ENCODE measurements at regions not wholly inside any gene's neighbourhood (a gene's known extent, or its start where the extent isn't known, plus 50 kb on each side); places are given as distances from the start of the nearest gene placed in this dataset.
A peak's percentile ranks its signal among the peaks of the same experiment; 100 is the strongest.
"Not testable (repeated sequence)": the region's sequence is repeated elsewhere in the genome, so short reads cannot be mapped to it uniquely, and the experiment has no call there.

DNA sequence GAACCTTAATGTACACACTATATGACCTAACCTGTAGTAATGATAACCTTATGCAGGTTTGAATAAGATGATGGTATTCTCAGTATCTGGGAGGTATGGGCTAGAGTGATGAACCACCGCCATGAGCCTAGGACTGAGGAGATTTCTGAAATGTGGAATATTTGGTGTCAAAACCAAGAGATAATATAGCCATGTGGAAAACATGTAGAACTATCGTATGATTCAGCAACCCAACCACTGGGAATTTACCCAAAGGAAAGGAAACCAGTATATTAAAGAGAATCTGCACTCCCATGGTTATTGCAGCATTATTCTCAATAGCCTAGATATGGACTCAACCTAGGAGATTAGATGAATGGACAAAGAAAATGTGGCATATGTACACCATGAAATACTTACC, 271.7 kb upstream of the BTG1 start:
- no peak for DNase-seq

DNA sequence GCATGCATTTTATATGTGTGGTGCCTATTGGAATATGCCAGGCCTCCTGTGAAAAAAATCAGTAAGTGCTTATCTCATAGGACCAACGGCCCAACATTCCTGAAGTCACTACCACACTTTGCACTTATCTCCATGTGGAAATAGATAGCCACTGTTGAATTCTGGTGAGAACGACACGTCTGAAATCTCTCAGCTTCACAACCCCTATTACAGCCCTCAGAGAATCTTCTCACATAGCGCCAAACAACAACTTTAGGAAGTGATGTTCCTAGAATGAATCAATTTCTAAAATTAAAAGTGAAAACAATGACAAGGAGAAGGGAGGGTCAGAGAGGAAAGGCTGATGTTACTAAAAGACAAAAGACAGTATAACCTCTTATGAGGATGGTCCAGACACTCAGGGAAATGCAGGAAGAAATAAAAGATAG, 270.8 kb upstream of the BTG1 start:
- no peak for DNase-seq

DNA sequence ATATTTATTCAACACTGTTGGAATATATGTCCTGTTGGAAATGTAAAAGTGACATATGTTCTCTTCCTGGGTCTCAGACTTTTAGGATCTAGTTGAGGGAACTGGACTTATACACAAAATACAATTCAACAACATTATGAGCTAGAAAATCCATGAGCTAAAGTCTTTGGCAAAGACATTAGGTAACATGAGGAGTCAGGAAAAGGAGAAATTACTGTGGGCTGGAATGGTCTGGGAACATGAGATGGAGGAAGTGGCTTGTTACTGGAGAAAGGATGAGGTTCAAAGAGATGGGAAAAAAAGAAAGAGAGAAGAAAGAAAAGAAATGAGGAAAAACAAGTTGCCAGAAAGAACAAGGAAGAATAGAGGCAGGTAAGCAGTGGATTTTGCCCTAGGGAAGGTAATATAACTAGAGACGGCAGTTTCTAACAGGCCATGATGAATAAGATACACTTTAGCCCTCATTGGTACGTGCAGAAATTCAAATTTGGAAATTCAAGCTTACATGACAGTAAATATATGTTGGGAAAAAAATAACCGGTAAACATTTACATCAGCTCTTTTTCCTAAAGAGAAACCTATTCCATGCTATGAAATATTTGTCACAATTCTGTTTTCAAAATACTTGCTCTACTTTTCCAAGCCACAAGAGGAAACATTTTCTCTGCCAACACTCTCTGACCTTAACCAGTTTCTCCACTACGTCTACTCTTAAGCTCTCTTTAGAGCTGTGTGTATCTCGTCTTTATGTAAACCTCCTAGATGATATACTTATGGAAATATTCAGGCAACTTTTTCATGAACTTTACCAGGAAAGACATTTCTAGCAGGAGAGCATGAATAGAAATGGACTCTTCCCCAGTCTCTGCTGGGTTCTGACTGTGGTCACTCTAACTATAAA, 268.8 kb upstream of the BTG1 start:
- no peak for DNase-seq

DNA sequence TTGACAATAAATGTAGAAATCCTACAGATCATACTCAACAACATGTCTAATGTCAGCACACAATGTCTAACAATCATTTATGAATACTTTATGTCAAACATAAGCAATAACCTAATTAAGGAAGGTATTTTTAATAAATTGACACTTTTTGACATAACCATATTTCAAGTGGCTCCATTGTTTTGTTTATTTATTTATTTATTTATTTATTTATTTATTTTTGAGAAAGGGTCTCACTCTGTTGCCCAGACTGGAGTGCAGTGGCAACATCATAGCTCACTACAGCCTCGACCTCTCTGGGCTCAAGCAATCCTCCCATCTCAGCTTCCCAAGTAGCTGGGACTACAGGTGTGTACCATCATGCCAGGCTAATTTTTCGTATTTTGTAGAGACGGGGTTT, 267.6 kb upstream of the BTG1 start:
- no peak for DNase-seq

DNA sequence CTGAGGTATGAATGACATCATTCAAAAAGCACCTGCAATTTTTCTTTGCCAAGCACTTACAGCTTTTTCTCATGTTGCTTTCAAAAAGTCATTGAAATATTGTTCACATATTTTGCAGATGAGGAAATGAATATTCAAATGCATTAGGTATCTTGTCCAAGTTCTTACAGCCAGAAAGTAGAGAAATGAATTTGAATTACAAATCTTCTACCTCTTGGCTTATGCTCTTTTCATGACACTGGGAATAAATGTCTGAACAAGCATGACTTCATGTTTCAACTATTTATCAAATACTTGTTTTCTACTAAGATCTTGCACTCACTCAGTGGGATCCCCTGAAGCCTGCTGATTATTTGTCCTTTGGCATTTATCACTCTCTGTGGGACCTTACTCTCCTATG, 267.2 kb upstream of the BTG1 start:
- no peak for DNase-seq

DNA sequence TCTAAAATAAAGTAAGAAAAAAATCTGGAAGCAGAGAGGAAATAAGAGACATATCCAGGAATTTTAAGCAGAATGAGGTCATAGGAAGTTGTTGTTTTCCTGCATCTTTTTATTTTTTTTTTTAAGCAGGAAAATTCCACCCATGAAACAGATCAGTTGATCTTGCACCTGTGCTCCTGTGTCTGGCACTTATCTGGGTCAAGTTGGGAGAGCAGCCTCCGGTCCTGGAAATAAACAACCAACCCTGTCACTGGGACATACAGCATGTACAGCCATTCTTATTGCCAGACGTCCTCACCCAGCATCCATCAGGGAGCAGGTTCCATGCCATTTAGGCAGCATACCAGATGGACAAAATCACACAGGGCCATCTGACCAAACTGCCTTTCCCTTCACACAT, 266.0 kb upstream of the BTG1 start:
- no peak for DNase-seq

DNA sequence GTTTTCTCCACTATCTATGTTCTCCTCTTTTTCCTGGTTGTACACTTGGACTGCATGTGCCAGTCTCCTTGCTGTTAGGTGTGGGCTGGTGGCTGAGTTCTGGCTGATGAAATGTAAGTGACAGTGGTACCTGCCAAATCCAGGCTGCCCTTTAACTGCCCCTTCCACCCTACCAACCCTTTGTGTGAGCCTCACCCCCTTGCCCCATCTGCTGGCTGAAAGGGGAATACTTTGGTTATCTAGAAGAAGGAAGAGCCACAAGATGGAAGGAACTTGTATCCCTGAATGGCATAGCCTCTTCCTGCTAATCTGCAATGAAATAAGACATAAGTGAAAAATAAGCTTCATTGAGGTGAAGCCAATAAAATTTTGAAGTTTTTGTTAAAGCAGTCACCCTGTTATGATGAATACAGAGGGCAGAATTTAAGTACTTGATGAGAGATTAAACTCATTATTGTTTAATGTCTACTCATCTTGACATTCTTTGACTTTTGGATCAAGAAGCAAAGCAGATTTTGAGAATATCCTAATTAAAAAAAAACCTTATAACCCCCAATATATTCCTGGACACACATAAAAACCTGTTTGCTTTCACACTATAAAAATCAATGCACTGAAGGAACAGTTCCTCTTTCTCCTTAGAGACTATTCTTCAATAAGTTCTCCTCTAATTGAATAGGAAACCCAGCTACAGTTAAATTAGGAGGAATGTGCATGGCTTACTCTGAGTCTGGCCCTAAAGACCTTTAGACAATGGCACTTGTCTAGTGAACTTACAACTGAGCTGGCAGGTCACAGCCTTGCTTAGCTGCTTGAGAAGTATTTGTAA, 262.6 kb upstream of the BTG1 start:
- DNase-seq = peak; percentile 33

DNA sequence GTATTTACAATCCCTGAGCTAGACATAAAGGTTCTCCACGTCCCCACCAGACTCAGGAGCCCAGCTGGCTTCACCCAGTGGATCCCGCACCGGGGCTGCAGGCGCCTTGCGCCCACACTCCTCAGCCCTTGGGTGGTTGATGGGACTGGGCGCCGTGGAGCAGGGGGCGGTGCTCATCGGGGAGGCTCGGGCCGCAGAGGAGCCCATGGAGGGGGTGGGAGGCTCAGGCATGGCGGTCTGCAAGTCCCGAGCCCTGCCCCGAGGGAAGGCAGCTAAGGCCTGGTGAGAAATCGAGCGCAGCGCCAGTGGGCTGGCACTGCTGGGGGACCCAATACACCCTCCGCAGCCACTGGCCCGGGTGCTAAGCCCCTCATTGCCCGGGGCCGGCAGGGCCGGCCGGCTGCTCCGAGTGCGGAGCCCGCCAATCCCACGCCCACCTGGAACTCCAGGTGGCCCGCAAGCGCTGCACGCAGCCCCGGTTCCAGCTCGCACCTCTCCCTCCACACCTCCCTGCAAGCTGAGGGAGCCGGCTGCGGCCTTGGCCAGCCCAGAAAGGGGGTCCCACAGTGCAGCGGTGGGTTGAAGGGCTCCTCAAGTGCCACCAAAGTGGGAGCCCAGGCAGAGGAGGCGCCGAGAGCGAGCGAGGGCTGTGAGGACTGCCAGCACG, 260.9 kb upstream of the BTG1 start:
- DNase-seq = not testable (repeated sequence)

DNA sequence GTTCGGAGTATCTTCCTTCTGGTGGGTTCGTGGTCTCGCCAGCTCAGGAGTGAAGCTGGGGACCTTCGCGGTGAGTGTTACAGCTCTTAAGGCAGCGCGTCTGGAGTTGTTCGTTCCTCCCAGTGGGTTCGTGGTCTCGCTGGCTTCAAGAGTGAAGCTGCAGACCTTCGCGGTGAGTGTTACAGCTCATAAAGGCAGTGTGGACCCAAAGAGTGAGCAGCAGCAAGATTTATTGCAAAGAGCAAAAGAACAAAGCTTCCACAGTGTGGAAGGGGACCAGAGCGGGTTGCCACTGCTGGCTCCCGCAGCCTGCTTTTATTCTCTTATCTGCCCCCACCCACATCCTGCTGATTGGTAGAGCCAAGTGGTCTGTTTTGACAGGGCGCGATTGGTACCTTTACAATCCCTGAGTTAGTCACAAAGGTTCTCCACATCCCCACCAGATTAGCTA, 260.2 kb upstream of the BTG1 start:
- peak; percentile 24 for DNase-seq

DNA sequence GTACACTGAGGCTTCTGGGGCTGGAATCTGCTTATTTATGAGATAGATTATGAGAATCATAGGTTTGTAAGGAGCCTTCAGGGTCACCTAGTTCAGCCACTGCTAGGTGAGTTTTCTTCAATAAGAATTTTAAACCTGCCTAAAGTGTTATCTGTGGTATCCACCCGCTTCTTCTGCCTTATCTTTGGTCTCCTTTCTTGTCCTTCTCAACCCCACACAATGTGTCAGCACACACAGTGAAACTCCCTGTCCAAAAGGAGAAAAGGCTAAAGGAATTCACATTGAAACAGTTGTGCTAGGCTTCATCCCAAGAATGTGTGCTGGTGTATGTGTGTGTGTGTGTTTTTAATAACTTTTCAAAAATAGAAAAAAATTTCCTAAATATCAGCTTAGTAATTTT, 259.3 kb upstream of the BTG1 start:
- no peak for DNase-seq

DNA sequence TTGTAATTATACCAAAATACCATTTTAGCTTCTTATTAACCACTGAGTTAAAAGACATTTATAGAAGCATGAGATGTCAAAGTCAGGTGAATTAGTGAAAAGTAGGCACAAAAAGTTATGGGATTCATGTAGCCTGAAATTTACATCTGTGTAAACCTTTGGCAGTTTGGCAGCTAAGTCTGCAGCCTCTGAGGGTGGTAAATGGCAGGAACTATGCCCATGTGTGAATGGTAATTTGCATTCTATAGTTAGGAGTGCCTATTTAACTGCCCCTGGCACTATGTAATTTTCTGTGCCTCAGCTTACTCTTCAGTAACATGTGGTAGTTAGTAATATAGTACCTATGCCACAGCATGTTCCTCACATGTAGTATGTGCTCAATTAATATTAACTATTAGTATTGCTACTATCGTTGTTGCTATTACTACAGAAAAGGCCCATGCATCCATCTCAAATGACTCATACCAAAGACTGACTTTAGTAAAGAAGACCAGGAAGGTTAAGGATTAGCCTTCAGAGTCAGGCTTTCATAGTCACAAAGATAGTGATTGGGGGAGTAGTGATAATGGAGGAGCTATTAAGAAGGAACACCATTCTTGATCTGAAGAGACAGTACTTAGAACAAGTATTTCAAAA, 258.7 kb upstream of the BTG1 start:
- no peak for DNase-seq

DNA sequence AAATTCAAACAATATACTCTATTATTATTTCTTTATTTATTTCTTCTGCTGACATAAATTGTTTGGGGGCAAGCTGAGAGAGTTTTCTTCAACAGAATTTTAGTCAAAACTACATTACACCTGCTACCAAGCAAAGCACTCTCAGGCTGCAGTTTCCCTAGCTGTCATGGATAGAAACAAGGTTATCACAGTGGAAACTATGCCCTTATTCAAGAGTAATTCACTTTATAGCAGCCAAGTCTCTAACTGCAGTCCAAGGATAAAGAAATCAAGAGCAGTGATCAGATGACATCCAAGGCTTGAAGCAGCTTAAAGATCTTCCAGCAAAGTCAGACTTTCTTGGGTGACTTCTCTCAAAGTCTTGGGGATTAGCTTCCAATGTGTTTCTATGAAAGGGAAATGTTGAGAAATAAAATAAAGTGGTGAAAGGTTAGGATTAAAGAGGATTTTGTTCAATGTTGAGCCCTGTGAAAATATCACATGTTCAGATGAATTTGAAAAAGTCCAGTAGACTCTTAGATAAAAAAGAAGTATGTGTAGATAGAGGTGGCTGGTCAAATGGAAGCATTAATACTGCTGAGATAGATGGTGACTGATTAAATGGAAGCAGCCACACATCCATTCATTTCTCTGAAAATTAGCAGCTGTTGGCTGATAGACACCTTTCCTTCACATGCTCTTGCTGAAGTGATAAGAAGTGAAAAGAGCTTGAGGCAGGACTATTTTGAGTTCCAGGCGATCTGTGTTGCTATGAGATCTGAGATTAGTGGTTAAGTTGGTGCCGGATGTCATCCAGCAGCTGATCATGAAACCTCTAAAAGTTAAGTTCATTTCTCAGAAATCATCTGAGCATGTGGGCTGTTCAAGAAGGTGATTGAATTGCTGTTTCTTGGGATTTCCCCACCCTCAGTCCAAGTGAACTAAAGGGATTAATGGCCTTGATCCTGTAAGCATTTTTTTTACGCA, 257.8 kb upstream of the BTG1 start:
- peak; percentile 32 for DNase-seq

DNA sequence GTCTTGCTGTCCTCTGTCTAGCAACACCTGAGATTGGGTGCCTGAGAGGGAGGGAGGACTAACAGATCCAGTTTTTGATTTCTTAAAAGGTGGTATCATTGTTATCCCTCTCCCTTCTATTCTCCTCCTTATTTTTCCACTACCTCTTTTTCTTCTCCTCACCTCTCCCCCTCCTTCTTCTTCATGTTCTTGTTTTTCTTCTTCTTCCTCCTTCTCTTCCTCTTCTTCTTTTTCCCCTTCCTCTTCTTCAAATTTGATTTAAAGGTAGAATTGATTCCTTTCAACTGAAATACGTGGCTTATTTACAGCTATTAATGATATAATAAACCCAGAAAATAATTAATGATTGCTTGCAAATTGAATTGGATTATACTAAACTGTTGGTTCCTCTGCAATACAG, 256.8 kb upstream of the BTG1 start:
- no peak for DNase-seq

DNA sequence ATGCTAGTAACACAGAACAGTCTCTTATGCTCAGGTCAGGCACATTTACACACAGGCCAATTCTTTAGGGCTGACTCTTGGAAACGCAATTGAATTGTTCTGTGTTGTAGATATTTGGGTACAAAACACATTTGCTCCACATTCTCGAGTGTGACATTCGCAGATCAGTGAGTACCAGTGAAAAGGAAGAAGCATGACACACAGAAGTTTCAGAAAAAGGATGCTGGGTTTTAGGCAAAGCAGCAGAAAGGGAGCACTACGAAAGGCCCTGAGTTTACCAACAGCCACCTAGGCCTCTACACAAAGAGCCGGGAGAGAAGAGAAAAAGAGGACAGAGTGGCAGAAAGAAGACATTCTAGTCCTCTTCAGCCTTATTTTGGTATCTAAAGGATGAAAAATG, 254.4 kb upstream of the BTG1 start:
- no peak for DNase-seq

DNA sequence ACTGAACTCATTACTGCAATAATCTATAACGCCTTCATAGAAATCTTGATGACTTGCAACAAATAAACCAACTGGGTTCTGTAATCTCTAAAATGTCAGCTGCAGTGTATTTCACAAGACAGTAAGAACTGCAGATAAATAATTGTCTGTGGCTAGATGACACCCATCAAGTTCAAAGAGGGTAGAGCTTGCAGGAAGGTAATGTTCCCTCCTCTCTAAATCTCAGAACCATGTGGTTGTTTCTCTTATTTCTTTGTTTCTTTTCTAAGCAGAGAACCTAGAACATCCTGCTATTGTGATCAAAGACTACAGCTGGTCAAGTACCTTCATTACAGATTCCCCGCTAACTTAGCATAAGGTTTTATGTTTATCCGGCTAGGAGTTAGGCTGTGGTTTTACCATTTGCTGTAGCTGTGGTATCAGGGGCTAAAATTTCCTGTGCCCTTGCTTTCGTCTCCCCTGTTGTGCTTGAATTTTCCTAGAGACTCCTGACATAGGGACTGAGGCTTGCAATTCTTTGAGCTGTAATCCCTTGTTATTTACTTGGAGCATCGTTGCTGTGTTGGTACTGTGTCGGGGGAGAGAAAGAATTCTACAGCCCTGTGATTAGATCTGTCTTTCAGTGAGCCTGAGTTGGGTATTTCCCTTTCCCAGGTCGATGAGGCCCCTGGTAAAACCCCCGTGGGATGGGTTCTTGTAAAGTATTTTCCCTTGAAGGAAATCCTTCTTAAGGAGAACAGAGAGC, 253.1 kb upstream of the BTG1 start:
- DNase-seq = no peak

DNA sequence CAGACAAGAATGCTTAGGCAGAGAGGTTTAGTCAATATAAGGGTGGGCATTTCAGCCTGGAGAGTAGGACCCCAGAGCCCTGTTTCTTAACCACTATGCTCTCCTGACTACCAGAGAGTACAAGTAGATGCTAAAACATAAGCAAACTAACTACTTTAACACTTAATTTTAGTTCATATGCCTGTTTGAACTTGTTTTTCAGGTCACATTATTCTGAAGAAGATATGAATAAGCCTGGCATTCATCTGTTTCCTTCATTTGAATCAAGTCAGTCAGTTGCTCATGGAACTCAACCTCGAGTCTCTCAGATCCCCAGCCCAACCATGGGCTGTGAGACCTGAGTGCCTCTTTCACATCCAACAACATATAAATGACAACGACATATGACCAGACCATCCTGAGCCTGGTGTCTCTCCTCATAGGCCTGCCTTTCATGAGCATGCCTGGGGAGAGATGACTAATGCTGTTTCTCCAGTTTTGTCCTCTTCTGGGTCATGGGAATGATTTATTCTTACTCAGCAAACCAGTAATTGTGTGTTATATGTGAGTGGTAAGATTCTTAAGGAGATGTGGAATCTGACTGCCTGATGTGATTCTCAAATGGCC, 251.1 kb upstream of the BTG1 start:
- peak; percentile 10 for DNase-seq

DNA sequence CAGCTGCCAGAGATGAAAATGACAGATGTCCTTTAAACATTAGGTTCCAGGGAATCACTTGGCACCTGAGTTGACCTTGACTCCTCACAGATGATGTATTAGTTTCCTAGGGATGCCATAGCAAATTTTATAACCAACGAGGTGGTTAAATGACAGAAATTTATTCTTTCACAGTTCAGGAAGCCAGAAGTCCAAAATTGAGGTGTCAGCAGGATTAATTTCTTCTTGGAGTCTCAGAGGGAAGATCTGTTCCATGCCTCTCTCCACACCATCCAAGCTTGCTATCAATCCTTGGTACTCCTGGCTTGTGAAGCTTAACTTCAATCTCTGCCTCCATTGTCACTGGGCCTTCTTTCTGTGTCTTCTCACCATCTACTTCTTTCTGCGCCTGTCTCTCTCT, 249.7 kb upstream of the BTG1 start:
- DNase-seq = no peak

DNA sequence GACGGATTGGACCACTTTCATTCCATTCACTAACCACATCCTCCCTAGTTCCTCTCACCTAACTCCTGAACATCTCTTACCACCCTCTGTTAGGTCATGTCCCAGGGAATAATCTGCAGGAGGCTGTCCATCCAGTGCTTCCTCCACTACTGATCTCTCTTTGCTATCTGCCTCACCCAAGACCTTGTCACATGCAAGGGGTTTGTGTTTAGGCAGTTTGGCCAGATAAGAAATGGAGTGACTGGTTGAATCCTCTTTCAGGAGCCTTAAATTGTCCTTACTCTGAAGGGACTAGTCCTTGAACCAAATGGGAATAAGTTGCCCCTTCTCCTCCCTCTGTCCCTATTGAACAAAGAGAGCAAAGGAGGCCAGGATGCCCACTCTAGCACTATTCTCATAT, 249.2 kb upstream of the BTG1 start:
- DNase-seq = no peak

DNA sequence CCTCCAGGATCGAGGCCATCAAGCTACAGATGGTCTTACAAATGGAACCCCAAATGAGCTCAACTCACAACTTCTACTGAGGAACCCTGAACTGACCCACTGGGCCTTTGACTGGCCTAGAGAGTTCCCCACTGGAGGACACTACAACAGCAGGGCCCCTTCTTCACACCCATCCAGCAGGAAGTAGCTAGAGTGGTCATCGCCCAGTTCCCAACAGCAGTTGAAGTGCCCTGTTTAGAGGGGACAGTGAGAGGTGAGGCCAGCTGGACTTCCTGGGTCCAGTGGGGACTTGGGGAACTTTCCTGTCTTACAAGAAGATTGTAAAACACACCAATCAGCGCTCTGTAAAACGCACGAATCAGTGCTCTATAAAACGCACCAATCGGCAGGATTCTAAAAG, 247.9 kb upstream of the BTG1 start:
- DNase-seq = no peak

DNA sequence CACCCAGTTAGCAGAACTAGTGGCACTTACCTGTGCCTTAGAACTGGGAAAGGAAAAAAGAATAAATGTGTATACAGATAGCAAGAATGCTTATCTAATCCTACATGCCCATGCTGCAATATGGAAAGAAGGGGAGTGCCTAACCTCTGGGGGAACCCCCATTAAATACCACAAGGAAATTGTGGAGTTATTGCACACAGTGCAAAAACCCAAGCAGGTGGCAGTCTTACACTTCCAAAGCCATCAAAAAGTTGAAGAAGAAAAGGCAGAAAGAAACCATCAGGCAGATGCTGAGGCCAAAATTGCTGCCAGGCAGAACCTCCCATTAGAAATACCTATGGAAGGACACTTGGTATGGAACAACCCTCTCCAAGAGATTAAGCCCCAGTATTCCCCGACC, 246.1 kb upstream of the BTG1 start:
- DNase-seq = not testable (repeated sequence)

DNA sequence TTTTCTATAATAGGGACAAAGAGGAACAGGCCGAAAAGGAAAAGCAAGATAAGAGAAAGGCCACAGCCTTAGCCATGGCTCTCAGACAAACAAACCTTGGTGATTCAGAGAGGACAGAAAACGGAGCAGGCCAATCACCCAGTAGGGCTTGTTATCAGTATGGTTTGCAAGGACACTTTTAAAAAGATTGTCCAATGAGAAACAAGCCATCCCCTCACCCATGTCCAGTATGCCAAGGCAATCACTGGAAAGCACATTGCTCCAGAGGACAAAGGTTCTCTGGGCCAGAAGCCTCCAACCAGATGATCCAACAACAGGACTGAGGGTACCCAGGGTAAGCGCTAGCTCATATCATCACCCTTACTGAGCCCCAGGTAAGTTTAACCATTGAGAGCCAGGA, 243.8 kb upstream of the BTG1 start:
- DNase-seq = no peak
